ENCODE measurements at regions not wholly inside any gene's neighbourhood (a gene's known extent, or its start where the extent isn't known, plus 50 kb on each side); places are given as distances from the start of the nearest gene placed in this dataset.

DNA sequence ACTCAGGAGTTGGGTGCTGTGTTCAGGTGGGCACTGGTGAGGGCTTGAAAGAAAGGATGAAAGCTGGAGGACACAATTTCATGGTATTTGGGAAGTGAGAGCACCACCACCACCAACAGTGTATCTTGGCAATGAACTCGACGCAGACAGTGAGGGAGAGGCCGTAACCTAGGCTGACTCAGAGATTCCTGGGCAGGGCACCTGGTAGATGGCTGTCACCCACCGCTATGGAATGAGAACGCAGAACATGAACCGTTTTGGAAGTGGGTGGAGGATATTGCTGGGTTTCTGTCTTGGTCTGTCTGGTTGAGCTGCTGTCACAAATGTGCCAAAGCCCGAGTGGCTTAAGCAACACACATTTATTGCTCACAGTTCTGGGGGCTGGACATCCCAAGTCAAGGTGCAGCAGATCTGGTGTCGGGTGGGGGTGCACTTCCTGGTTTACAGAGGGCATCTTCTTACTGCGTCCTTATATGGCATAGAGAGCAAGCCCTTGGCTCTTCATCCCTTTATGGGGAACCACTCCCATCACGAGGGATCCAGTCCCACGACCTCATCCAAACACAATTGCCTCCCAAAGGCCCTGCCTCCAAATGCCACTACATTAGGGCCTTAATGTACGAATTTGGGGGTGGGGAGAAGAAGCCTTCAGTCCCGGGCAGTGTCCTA is 246.3 kb downstream of the SIPA1L2 start:
- TF ChIP-seq, protein P1, sequence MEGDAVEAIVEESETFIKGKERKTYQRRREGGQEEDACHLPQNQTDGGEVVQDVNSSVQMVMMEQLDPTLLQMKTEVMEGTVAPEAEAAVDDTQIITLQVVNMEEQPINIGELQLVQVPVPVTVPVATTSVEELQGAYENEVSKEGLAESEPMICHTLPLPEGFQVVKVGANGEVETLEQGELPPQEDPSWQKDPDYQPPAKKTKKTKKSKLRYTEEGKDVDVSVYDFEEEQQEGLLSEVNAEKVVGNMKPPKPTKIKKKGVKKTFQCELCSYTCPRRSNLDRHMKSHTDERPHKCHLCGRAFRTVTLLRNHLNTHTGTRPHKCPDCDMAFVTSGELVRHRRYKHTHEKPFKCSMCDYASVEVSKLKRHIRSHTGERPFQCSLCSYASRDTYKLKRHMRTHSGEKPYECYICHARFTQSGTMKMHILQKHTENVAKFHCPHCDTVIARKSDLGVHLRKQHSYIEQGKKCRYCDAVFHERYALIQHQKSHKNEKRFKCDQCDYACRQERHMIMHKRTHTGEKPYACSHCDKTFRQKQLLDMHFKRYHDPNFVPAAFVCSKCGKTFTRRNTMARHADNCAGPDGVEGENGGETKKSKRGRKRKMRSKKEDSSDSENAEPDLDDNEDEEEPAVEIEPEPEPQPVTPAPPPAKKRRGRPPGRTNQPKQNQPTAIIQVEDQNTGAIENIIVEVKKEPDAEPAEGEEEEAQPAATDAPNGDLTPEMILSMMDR (IDR thresholded peaks at IDR 0.05): no peak
- no peak for TF ChIP-seq POLR2A (IDR thresholded peaks at IDR 0.05)
